Immature natural killer cell (primary cell): ENCODE measurements at regions not wholly inside any gene's neighbourhood (a gene's known extent, or its start where the extent isn't known, plus 50 kb on each side); places are given as distances from the start of the nearest gene placed in this dataset.
"Not testable (repeated sequence)": the region's sequence is repeated elsewhere in the genome, so short reads cannot be mapped to it uniquely, and the experiment has no call there.

Experiments used
- DNase-seq, 3 donors: peaks; one replicate each; pipeline ENCODE4 v3.0.0; 2022; ENCODE audit warnings: mixed read lengths in 1 of 3
- H3K27ac Mint-ChIP-seq, 6 donors: one replicate each; pipeline ENCODE4 v1.8.0; 2020; ENCODE audit warnings: mixed read lengths in 6 of 6, mild to moderate bottlenecking in 5 of 6, inconsistent platforms in 4 of 6, moderate library complexity in 3 of 6
- H3K27me3 Mint-ChIP-seq, 3 donors: one replicate each; pipeline ENCODE4 v1.8.0; 2020 to 2021; ENCODE audit warnings: low read depth in 3 of 3, mild to moderate bottlenecking in 3 of 3, mixed read lengths in 3 of 3, moderate library complexity in 3 of 3, inconsistent platforms in 1 of 3
- H3K36me3 Mint-ChIP-seq, 3 donors: one replicate each; pipeline ENCODE4 v1.8.0; 2020; ENCODE audit warnings: mixed read lengths in 3 of 3, inconsistent platforms in 2 of 3, mild to moderate bottlenecking in 2 of 3
- H3K4me1 Mint-ChIP-seq, 2 donors: one replicate each; pipeline ENCODE4 v1.8.0; 2020; ENCODE audit warnings: inconsistent platforms in 2 of 2, mild to moderate bottlenecking in 2 of 2, mixed read lengths in 2 of 2, moderate library complexity in 1 of 2
- H3K4me3 Mint-ChIP-seq, 5 donors: one replicate each; pipeline ENCODE4 v1.8.0; 2020; ENCODE audit warnings: mild to moderate bottlenecking in 5 of 5, mixed read lengths in 5 of 5, inconsistent platforms in 3 of 5, moderate library complexity in 3 of 5
- H3K9me3 Mint-ChIP-seq, 6 donors: one replicate each; pipeline ENCODE4 v1.8.0; 2020; ENCODE audit warnings: mild to moderate bottlenecking in 6 of 6, mixed read lengths in 6 of 6, inconsistent platforms in 4 of 6, moderate library complexity in 3 of 6

DNA sequence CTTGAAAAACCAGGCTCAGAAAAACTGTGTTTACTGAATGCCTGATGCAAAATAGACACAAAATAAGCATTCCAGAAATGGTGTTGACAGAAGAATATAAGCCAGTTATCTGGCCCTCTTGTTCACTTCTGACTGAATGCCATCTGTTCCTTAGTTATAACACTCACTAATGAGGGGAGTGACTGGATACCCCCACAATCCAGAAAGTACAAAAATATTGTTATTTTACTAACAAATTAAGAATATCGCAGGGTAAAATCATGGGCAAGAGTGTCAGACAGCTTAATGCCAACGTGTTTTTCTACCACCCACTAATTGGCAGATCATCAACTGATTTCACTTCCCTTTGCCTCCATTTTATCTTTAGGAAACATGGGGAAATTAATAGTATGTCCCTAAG, 477.3 kb upstream of the FLRT2 start:
- H3K4me1 Mint-ChIP-seq = no peaks in the 10 kb centered on the region
- H3K27ac Mint-ChIP-seq = no peak overlapping the region
- no peaks in the 10 kb centered on the region for H3K27me3 Mint-ChIP-seq
- H3K36me3 Mint-ChIP-seq = no peaks in the 10 kb centered on the region
- DNase-seq = no peak
- no peak overlapping the region for H3K4me3 Mint-ChIP-seq
- H3K9me3 Mint-ChIP-seq = peaks cover 1 to 32% (median 4%) of the 10 kb centered on the region in 6 donors

DNA sequence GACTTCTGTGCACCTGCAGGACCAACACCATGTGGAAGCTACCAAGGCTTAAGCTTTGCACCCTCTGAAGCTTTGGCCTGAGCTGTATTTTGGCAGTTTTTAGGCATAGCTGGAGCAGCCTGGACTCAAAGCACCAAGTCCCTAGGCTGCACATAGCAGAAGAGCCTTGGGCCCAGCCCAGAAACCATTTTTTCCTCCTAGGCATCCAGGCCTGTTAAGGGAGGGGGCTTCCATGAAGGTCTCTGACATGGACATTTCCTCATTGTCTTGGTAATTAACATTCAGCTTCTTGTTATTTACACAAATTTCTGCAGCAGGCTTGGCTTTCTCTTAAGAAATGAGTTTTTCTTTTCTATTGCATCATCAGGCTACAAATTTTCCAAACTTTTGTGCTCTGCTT, 475.8 kb upstream of the FLRT2 start:
- H3K27me3 Mint-ChIP-seq = no peaks in the 10 kb centered on the region
- H3K4me1 Mint-ChIP-seq = no peaks in the 10 kb centered on the region
- DNase-seq = no peak
- no peaks in the 10 kb centered on the region for H3K36me3 Mint-ChIP-seq
- no peak overlapping the region for H3K27ac Mint-ChIP-seq
- H3K4me3 Mint-ChIP-seq = no peak overlapping the region
- H3K9me3 Mint-ChIP-seq = peaks cover 1 to 34% (median 4%) of the 10 kb centered on the region in 6 donors

DNA sequence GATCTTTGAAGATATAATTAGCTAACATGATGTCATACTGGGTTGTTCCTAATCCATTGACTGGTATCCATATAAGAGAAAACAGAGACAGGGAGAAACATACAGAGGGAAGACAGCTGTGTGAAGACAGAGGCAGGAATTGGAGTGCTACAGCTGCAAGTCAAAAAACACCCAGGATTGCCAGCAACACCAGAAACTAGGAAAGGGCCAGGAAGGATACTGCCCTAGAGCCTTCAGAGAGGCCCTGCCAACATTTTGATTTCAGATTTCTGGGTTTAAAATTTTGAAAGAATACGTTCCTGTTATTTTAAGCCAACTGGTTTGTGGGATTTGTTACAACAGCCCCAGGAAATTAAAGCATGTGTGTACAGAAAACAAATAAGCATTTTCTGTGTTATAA, 473.7 kb upstream of the FLRT2 start:
- Mint-ChIP-seq H3K4me1 (no peaks in the 10 kb centered on the region), H3K36me3 (no peaks in the 10 kb centered on the region), H3K27me3 (peaks cover 0 to 2% (median 0%) of the 10 kb centered on the region in 3 donors), H3K27ac (no peak overlapping the region), H3K4me3 (no peak overlapping the region), H3K9me3 (peaks cover 1 to 42% (median 4%) of the 10 kb centered on the region in 6 donors)
- DNase-seq = no peak

DNA sequence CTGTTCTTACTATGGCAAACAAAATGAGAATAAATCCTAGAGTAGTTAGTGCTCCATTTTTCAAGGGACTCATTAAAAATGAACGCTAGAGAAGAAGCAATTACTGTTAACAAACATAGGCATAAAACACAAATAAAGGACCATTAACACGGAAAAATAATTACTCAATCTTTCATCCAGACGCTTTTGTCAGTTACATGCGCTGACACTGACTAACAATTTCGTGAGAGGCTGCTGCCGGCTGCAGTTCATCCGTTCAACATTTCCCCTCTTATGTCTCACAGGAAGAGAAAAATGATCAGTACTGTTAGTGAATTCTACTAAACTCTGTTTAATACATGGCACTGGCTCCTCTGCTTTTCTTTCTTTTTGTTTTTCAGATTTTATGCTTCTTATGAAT, 472.7 kb upstream of the FLRT2 start:
- H3K27me3 Mint-ChIP-seq = peaks cover 0 to 2% (median 0%) of the 10 kb centered on the region in 3 donors
- DNase-seq = no peak
- H3K4me1 Mint-ChIP-seq = no peaks in the 10 kb centered on the region
- no peaks in the 10 kb centered on the region for H3K36me3 Mint-ChIP-seq
- peaks cover 1 to 35% (median 4%) of the 10 kb centered on the region in 6 donors for H3K9me3 Mint-ChIP-seq
- no peak overlapping the region for H3K4me3 Mint-ChIP-seq
- no peak overlapping the region for H3K27ac Mint-ChIP-seq

DNA sequence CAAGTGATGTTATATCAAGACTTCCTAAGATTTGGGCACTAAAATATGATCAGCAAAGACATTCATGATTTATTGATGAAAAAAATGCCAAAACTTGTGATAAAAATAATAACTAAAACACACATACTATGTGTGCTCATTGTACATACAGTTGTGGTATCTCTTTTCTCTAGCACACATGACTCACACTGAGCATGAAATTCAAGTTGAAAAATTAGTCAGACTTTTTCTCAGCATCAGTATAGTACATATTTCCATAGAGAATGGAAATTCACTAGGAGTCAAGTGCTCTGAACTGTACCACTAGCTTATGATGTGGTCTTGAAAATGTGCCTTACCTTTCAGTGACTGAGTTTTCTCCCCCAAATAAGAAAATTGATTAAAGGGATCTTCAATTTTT, 471.8 kb upstream of the FLRT2 start:
- Mint-ChIP-seq H3K27me3 (peaks cover 0 to 2% (median 0%) of the 10 kb centered on the region in 3 donors), H3K27ac (no peak overlapping the region), H3K4me1 (no peaks in the 10 kb centered on the region), H3K36me3 (no peaks in the 10 kb centered on the region), H3K4me3 (no peak overlapping the region), H3K9me3 (peaks cover 1 to 33% (median 5%) of the 10 kb centered on the region in 6 donors)
- DNase-seq = no peak

DNA sequence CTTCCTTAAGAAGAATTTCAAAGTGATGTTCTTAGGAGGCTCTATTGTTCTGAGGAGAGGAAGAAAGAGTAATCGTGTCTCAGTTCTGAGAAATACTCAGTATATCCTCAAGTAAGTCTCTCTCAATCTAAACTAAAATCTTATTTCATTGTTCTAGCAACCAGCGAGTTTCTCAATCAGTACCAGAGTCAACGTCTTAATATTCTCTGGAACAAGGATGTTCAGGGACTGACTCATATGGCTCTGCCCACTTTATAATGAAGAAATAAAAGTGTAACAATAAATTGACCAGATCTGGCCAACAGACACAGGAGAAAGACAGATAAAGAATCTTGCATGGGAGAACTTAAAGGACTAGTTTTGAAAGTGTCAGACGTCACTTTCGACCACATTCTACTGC, 469.8 kb upstream of the FLRT2 start:
- H3K4me3 Mint-ChIP-seq = no peak overlapping the region
- no peaks in the 10 kb centered on the region for H3K4me1 Mint-ChIP-seq
- no peaks in the 10 kb centered on the region for H3K36me3 Mint-ChIP-seq
- DNase-seq = no peak
- peaks cover 0 to 2% (median 0%) of the 10 kb centered on the region in 3 donors for H3K27me3 Mint-ChIP-seq
- peaks cover 0 to 22% (median 4%) of the 10 kb centered on the region in 6 donors for H3K9me3 Mint-ChIP-seq
- H3K27ac Mint-ChIP-seq = no peak overlapping the region

DNA sequence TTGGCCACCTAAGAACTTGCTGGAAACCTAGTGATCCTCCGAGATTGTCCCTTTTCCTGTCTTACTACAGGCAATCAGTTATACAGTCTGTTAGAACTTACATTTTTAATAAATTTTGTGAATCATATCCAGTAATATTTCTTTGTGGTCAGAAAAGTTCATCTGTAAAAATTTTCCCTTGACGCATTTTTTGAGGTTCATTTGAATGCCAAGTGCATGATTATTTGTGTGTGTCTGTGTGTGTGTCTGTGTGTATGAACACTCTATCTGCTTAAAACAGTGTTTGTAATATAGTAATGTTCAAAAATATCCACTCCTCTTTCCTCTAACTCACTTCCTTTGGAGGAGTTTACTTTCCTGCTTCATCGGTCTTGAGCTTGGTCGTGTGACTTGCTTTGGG, 468.7 kb upstream of the FLRT2 start:
- Mint-ChIP-seq H3K9me3 (peaks cover 0 to 22% (median 4%) of the 10 kb centered on the region in 6 donors), H3K4me3 (no peak overlapping the region), H3K27ac (no peak overlapping the region), H3K4me1 (no peaks in the 10 kb centered on the region), H3K27me3 (peaks cover 0 to 2% (median 0%) of the 10 kb centered on the region in 3 donors), H3K36me3 (no peaks in the 10 kb centered on the region)
- no peak for DNase-seq

DNA sequence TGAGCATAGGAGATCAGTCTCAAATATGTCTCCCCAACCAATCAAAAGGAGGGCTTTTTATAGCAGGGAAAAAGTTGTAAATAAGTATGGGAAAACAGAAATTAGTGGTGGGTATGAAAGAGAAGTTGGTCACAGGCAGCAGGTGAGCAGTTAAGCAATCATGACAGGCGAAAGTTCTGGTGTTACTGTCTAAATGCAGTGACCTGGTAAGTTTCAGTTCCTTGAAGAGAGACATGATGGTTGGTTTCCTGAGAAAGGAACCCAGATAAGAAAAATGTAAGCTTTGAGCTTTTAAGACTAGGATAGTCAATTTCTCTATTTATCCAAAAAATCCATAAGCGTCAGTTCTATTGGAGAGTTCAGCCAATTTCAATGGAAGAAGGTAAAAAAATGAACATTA, 466.2 kb upstream of the FLRT2 start:
- no peaks in the 10 kb centered on the region for H3K4me1 Mint-ChIP-seq
- no peaks in the 10 kb centered on the region for H3K36me3 Mint-ChIP-seq
- no peak for DNase-seq
- no peak overlapping the region for H3K27ac Mint-ChIP-seq
- peaks cover 0 to 2% (median 1%) of the 10 kb centered on the region in 3 donors for H3K27me3 Mint-ChIP-seq
- H3K4me3 Mint-ChIP-seq = no peak overlapping the region
- peaks cover 0 to 18% (median 3%) of the 10 kb centered on the region in 6 donors for H3K9me3 Mint-ChIP-seq

DNA sequence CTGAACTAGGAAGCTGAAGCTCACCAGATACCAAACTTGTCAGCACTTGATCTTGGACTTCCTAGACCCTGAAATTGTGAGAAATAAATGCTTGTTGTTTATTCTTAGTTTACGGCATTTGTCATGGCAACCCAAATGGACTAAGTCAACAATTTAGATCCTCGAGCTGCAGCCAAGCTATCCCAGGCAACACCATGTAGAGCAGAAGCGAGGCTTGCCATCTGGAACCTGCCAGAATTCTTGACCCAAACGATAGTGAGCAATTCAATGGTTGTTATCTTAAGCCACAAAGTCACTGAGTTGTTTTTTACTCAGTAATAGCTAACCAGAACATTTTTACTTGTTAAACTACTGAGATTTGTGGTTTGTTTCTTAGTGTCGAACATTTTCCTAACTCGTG, 458.5 kb upstream of the FLRT2 start:
- H3K4me3 Mint-ChIP-seq = no peak overlapping the region
- no peaks in the 10 kb centered on the region for H3K4me1 Mint-ChIP-seq
- no peaks in the 10 kb centered on the region for H3K36me3 Mint-ChIP-seq
- DNase-seq = no peak
- peaks cover 0 to 17% (median under 1%) of the 10 kb centered on the region in 6 donors for H3K9me3 Mint-ChIP-seq
- no peak overlapping the region for H3K27ac Mint-ChIP-seq
- peaks cover 0 to 3% (median 0%) of the 10 kb centered on the region in 3 donors for H3K27me3 Mint-ChIP-seq

DNA sequence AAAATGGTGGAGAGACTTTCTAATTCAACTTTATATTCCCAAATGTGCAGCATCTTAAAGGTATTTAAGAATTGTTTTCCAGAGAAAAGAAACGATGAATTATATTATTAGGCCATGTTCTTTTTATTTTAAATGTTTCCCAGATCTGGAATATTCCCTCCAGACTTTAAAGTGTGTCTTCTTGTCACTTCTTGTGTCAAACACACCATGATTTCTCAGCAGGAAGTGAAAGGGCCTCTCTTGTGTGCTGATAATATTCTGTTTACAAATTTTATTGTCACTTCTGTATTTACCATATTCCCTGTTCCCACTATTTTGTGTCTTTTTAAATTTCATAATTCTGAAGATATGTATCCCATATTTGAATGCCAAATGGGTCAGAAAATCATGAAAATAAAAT, 455.0 kb upstream of the FLRT2 start:
- Mint-ChIP-seq H3K9me3 (peaks cover 0 to 20% (median 1%) of the 10 kb centered on the region in 6 donors), H3K36me3 (no peaks in the 10 kb centered on the region), H3K4me1 (no peaks in the 10 kb centered on the region), H3K27me3 (peaks cover 0 to 2% (median 0%) of the 10 kb centered on the region in 3 donors), H3K4me3 (no peak overlapping the region), H3K27ac (no peak overlapping the region)
- no peak for DNase-seq

DNA sequence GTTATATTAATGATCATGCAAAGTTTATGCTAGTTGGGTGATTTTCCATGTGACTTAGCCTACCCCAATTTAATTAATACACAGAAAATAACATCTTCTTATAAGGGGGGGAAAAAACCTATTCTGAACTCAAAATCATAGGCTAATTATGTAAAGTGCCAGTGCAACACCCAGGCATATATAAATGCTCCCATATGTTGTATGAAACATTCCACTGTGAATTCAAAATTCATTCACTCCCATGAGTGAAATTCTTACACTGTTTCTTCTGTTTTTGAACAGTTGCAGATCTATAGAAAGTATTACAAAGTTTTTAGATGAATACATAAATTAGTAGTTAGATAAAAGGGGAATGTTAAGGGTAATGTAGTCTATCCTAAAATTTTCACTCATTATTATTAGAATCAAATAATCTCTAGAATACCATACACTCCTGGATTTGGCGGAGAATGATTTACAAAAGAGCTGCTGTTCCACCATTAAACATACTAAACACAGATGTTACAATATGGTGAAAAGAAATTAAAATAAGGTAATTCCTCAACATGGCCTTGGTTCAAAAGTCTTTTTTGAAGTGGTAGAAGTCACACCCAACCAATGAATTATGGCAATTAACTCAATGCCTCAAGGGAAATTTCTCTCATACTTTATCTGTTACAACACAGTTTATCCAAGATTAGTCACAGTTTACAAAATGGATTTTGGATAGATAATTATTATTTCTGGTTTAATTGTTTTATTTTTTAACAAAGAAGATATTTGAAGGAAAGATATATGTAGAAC, 454.1 kb upstream of the FLRT2 start:
- Mint-ChIP-seq H3K9me3 (peaks cover 0 to 24% (median 1%) of the 10 kb centered on the region in 6 donors), H3K27ac (no peak overlapping the region), H3K4me3 (no peak overlapping the region), H3K36me3 (no peaks in the 10 kb centered on the region), H3K4me1 (no peaks in the 10 kb centered on the region), H3K27me3 (no peaks in the 10 kb centered on the region)
- no peak for DNase-seq

DNA sequence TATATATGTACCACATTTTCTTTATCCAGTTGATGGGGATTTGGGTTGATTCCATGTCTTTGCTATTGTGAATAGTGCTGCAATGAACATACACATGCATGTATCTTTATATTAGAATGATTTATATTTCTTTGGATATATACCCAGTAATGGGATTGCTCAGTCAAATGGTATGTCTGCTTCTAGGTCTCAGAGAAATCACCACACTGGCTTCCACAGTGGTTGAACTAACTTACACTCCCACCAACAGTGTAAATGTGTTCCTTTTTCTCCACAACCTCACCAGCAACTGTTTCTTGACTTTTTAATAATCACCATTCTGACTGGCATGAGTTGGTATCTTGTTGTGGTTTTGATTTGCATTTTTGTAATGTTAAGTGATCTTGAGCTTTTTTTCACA, 452.2 kb upstream of the FLRT2 start:
- H3K27ac Mint-ChIP-seq, H3K27me3 Mint-ChIP-seq, H3K4me1 Mint-ChIP-seq, H3K36me3 Mint-ChIP-seq, DNase-seq, H3K4me3 Mint-ChIP-seq: not testable (repeated sequence)
- H3K9me3 Mint-ChIP-seq = peaks cover 0 to 27% (median 2%) of the 10 kb centered on the region in 6 donors

DNA sequence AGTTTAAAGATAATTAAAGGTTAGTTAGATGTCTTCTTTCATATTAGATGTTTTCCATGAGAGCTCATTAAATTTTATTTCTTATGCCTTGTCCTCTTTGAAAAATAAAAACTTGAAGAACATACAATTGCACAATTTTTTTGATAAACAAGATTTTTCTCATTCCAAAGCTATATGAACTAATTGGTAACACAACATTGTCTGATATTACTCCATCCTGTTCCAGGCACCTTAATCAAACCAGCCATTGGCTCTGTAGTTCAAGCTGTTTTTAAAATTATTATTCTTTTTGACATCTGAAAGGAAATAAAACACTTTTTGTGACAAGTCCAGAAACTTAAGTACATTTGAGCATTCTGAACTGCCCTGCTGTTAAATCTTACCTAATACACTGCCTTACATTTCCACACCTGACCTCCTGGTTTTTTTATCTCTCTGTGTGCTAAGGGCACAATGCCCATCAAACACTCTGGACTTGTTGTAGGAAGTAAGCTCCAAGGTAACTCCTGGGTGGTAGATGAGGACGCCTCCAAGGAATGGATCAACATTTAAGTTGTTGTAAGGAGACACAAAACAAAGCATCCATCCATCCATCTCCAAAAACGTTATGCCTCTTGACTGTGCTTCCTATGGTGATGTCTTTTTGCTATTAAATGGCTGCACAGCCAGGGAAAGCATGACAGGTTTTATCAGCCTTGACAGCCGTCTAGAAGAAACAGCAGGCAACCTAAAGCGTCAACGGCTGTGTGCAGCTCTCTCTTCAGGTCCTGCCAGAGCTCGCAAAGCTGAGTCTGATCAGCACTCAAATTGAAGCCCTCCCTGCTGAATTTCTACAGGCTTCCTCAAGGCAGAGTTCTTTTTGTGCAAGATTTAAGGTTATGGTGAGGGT, 449.9 kb upstream of the FLRT2 start:
- H3K9me3 Mint-ChIP-seq = peaks cover 0 to 39% (median 2%) of the 10 kb centered on the region in 6 donors

DNA sequence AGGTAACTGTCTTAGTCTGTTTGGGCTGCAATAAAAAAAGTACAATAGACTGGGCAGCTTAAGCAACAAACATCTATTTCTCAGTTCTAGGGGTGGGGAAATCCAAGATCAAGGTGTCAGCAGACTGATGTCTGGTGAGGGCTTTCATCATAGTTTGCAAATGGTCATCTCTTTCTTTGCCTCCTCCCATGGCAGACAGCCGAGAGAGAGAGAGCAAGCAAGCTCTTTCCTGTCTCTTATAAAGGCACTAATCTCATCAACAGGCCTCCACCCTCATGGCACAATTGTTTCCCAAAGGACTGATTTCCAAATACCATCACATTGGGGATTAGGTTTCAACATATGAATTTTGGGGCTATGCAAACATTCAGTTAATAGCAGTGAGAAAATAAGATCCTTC, 445.6 kb upstream of the FLRT2 start:
- Mint-ChIP-seq H3K9me3 (peaks cover 0 to 32% (median 0%) of the 10 kb centered on the region in 6 donors), H3K27ac (no peak overlapping the region), H3K4me3 (no peak overlapping the region), H3K27me3 (peaks cover 0 to 2% (median 2%) of the 10 kb centered on the region in 3 donors), H3K36me3 (no peaks in the 10 kb centered on the region), H3K4me1 (no peaks in the 10 kb centered on the region)
- DNase-seq = no peak

More for the DNA sequence above, 449.9 kb upstream of the FLRT2 start:
- Mint-ChIP-seq H3K4me3 (no peak overlapping the region), H3K36me3 (no peaks in the 10 kb centered on the region), H3K27ac (no peak overlapping the region), H3K4me1 (no peaks in the 10 kb centered on the region), H3K27me3 (peaks cover 0 to 2% (median 0%) of the 10 kb centered on the region in 3 donors)
- DNase-seq = no peak
